GM18870 (cell line): ENCODE measurements at regions not wholly inside any gene's neighbourhood (a gene's known extent, or its start where the extent isn't known, plus 50 kb on each side); places are given as distances from the start of the nearest gene placed in this dataset.

ENCODE experiments used
- ATAC-seq: cut with Tn5 transposase; IDR thresholded peaks from one replicate; pipeline ENCODE4 v1.9.1; 2021; ENCODE audit warnings: moderate library complexity; ENCODE audit not compliant: unreplicated experiment

- no peak for ATAC-seq
These were observed 229.8 kb upstream of the HS6ST1 start for GRCh38 chr2:128548461-128548891.

GRCh38 chr2:128549094-128549493 is 230.4 kb upstream of the HS6ST1 start:
- no peak for ATAC-seq

- no peak for ATAC-seq
These were observed 231.1 kb upstream of the HS6ST1 start for GRCh38 chr2:128549646-128550260.

GRCh38 chr2:128550389-128550788 is 231.7 kb upstream of the HS6ST1 start:
- ATAC-seq = no peak

- no peak for ATAC-seq
These were observed 232.2 kb upstream of the HS6ST1 start for GRCh38 chr2:128550801-128551416.

GRCh38 chr2:128551435-128551834 is 232.8 kb upstream of the HS6ST1 start:
- ATAC-seq = no peak

GRCh38 chr2:128552141-128552805 is 233.6 kb upstream of the HS6ST1 start:
- no peak for ATAC-seq

GRCh38 chr2:128552806-128553551 is 234.3 kb upstream of the HS6ST1 start:
- ATAC-seq = no peak

- ATAC-seq = no peak
These were observed 235.6 kb upstream of the HS6ST1 start for GRCh38 chr2:128554151-128554769.

GRCh38 chr2:128555433-128555832 is 236.8 kb upstream of the HS6ST1 start:
- ATAC-seq = no peak

- ATAC-seq = no peak
These were observed 237.4 kb upstream of the HS6ST1 start for GRCh38 chr2:128556089-128556488.

- ATAC-seq = no peak
These were observed 238.0 kb upstream of the HS6ST1 start for GRCh38 chr2:128556633-128557032.

- no peak for ATAC-seq
These were observed 238.4 kb upstream of the HS6ST1 start for GRCh38 chr2:128557069-128557468.

- no peak for ATAC-seq
These were observed 239.2 kb upstream of the HS6ST1 start for GRCh38 chr2:128557831-128558241.

GRCh38 chr2:128558441-128558840 is 239.8 kb upstream of the HS6ST1 start:
- ATAC-seq = no peak

- ATAC-seq = no peak
These were observed 240.3 kb upstream of the HS6ST1 start for GRCh38 chr2:128558895-128559532.

GRCh38 chr2:128559533-128560515 is 241.2 kb upstream of the HS6ST1 start:
- ATAC-seq = no peak

GRCh38 chr2:128560718-128561117 is 242.1 kb upstream of the HS6ST1 start:
- no peak for ATAC-seq
